Adrenal gland (tissue), 9 donors: ENCODE measurements at regions not wholly inside any gene's neighbourhood (a gene's known extent, or its start where the extent isn't known, plus 50 kb on each side); places are given as distances from the start of the nearest gene placed in this dataset.

Experiments
- DNase-seq, 7 donors: peaks; one replicate each; pipeline ENCODE4 v3.0.0-alpha.2; 2019 to 2020
- H3K27ac ChIP-seq, 5 donors: fragments of 200-600 bp; sonication (generic) in 4 of 5; 1 replicate in 3 of 5; 2 replicates in 2 of 5; pipeline versions ENCODE4 v1.5.1 to v1.8.0; 2016 to 2020; ENCODE audit warnings: mild to moderate bottlenecking in 1 of 5
- H3K27me3 ChIP-seq: fragments of 200-600 bp; 2 replicates; pipeline ENCODE4 v1.8.0; 2021
- H3K36me3 ChIP-seq, 2 donors: fragments of 200-600 bp; replicated peaks in 1 of 2; 1 replicate in 1 of 2; 2 replicates in 1 of 2; pipeline versions ENCODE4 v1.5.1 to v1.8.0; 2018 to 2022
- H3K4me1 ChIP-seq, 2 donors: fragments of 200-600 bp; replicated peaks in 1 of 2; 1 replicate in 1 of 2; 2 replicates in 1 of 2; pipeline versions ENCODE4 v1.5.1 to v1.8.0; 2018 to 2021
- H3K4me3 ChIP-seq, 4 donors: fragments of 200-600 bp; sonication (generic) in 3 of 4; one replicate each; pipeline ENCODE4 v1.5.1; 2016 to 2018
- H3K9me3 ChIP-seq, 3 donors: fragments of 200-600 bp; sonication (generic) in 1 of 3; replicated peaks in 1 of 3; 1 replicate in 2 of 3; 2 replicates in 1 of 3; pipeline versions ENCODE4 v1.5.1 to v1.8.0; 2016 to 2021
- CTCF ChIP-seq, 6 experiments: fragments of 450-650 bp in 4 of 6; fragments of 200-600 bp in 2 of 6; sonication (generic) in 1 of 6; IDR thresholded peaks; 1 replicate in 5 of 6; 2 replicates in 1 of 6; pipeline versions ENCODE4 v1.5.1 to v1.8.0; 2016 to 2021; ENCODE audit warnings: antibody characterized with exemption in 6 of 6, mild to moderate bottlenecking in 2 of 6, moderate library complexity in 1 of 6
- POLR2A ChIP-seq, 2 donors: fragments of 450-650 bp; IDR thresholded peaks; one replicate each; pipeline ENCODE4 v1.6.1; 2017; ENCODE audit warnings: antibody characterized with exemption in 2 of 2, mild to moderate bottlenecking in 2 of 2, moderate library complexity in 1 of 2
- WGBS, 4 donors: extraction: QIAGEN DNeasy Blood & Tissue Kit in 2 of 4; methylation state at CpG; one replicate each; pipeline versions ENCODE4 v1.1.5 to v1.1.7; 2013 to 2017; 5-methylcytosine and 5-hydroxymethylcytosine counted together
- intact Hi-C, 2 donors: fragments of 100-400 bp; cut with DNase I; formaldehyde crosslinking; loops; one replicate each; pipeline versions ENCODE4 v1.14.1 to v1.15.0; 2022 to 2023
- donor health status: healthy with polysubstance abuse.
- donor health status: Bipolar disorder and iron deficiency.
- donor health status: DM: yes; HTN: yes; CAD: no.
- donor health status: DM: no; HTN: no; CAD: no.
- donor health status: DM: no; HTN: no; CAD: no.

DNA sequence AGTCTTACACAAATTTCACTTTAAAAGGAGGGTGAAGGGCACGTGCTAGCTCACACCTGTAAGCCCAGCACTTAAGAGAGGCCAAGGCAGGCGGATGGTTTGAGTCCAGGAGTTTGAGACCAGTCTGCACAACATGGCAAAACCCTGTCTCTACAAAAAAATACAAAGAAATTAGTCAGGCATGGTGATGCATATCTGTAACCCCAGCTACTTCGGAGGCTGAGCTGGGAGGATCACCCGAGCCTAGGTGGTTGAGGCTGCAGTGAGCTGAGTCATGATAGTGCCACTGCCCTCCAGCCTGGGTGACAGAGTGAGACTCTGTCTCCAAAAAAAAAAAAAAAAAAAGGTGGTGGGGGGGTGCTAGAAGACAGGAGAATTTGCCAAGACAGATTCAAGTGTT lies 237.3 kb upstream of the KLF14 start:
- WGBS, 4 donors, result 91 to 96% (median 92%) methylated on average over 4 of the region's 4 CpGs
- TF ChIP-seq POLR2A (IDR thresholded peaks at IDR 0.05), result no peak
- DNase-seq, result no peak
- Histone ChIP-seq H3K4me3 (no peak overlapping the region), H3K4me1 (peaks cover 6 to 26% of the 10 kb centered on the region in 2 donors), H3K36me3 (peaks cover 0 to 11% of the 10 kb centered on the region in 2 donors), H3K27me3 (no peaks in the 10 kb centered on the region), H3K27ac (peak overlapping the region in 2 of 5 donors; percentile 46 to 78), H3K9me3 (no peaks in the 10 kb centered on the region)
- intact Hi-C loops, result no loop called here

- Histone ChIP-seq H3K27me3 (no peaks in the 10 kb centered on the region), H3K27ac (no peak overlapping the region), H3K4me1 (peaks cover 6 to 26% of the 10 kb centered on the region in 2 donors), H3K4me3 (no peak overlapping the region), H3K36me3 (peaks cover 0 to 2% of the 10 kb centered on the region in 2 donors), H3K9me3 (no peaks in the 10 kb centered on the region)
- DNase-seq, result no peak
- WGBS, 4 donors, result 91 to 99% (median 98%) methylated on average over 2 of the region's 2 CpGs
- intact Hi-C loops, result no loop called here
- TF ChIP-seq POLR2A (IDR thresholded peaks at IDR 0.05), result no peak
- no peak for TF ChIP-seq CTCF (IDR thresholded peaks at IDR 0.05)
Measured at GRCh38 chr7:130972201-130972600, 238.2 kb upstream of the KLF14 start.

DNA sequence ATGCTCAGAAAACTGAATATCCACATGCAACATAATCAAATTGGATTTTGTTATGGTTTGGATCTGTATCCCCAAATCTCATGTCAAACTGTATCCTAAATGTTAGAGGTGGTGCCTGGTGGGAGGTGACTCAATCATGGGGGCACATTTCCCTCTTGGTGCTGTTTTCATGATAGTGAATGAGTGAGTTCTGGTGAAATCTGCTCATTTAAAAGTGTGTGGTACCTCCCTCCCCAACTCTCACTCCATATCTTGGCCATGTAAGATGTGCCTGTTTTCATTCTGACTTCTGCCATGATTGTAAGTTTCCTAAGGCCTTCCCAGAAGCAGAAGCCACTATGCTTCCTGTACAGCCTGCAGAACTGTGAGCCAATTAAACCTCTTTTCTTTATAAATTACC lies 239.6 kb upstream of the KLF14 start:
- peaks cover 6 to 23% of the 10 kb centered on the region in 2 donors for H3K4me1 ChIP-seq
- intact Hi-C loops, result no loop called here
- H3K9me3 ChIP-seq, result no peaks in the 10 kb centered on the region
- no peak for DNase-seq
- no peak overlapping the region for H3K27ac ChIP-seq
- no peaks in the 10 kb centered on the region for H3K27me3 ChIP-seq
- H3K4me3 ChIP-seq, result no peak overlapping the region
- TF ChIP-seq CTCF (IDR thresholded peaks at IDR 0.05), result no peak
- no peak for TF ChIP-seq POLR2A (IDR thresholded peaks at IDR 0.05)
- H3K36me3 ChIP-seq, result peaks cover 0 to 4% of the 10 kb centered on the region in 2 donors

- intact Hi-C loops, result no loop called here
- DNase-seq, result no peak
- peaks cover 0 to 4% of the 10 kb centered on the region in 2 donors for H3K36me3 ChIP-seq
- no peak for TF ChIP-seq POLR2A (IDR thresholded peaks at IDR 0.05)
- no peak for TF ChIP-seq CTCF (IDR thresholded peaks at IDR 0.05)
- H3K4me3 ChIP-seq, result no peak overlapping the region
- WGBS, 4 donors, result 94 to 95% (median 94%) methylated on average over 2 of the region's 2 CpGs
- H3K27ac ChIP-seq, result no peak overlapping the region
- H3K4me1 ChIP-seq, result peaks cover 6 to 21% of the 10 kb centered on the region in 2 donors
- H3K9me3 ChIP-seq, result no peaks in the 10 kb centered on the region
- H3K27me3 ChIP-seq, result no peaks in the 10 kb centered on the region
Measured at GRCh38 chr7:130974169-130974568, 240.2 kb upstream of the KLF14 start.

DNA sequence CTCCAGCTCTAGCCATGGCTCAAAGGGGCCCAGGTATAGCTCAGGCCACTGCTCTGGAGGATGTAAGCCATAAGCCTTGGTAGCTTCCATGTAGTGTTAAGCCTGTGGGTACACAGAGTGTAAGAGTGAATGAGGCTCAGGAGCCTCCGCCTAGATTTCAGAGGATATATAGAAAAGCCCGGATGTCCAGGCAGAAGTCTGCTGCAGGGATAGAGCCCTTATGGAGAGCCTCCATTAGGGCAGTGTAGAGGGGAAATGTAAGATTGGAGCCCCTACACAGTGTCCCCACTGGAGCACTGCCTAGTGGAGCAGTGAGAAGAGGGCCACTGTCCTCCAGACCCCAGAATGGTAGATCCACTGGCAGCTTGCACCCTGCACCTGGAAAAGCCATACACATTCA lies 240.8 kb upstream of the KLF14 start:
- intact Hi-C loops, result no loop called here
- Histone ChIP-seq H3K27ac (peak overlapping the region in 1 of 5 donors; percentile 1), H3K36me3 (peaks cover 0 to 4% of the 10 kb centered on the region in 2 donors), H3K27me3 (no peaks in the 10 kb centered on the region), H3K4me1 (peaks cover 6 to 24% of the 10 kb centered on the region in 2 donors), H3K9me3 (no peaks in the 10 kb centered on the region), H3K4me3 (no peak overlapping the region)
- WGBS, 4 donors, result 96 to 100% (median 100%) methylated on average over 2 of the region's 2 CpGs
- TF ChIP-seq POLR2A (IDR thresholded peaks at IDR 0.05) (no peak), CTCF (IDR thresholded peaks at IDR 0.05) (no peak)
- no peak for DNase-seq
